DND-41 (cell line): ENCODE measurements at regions not wholly inside any gene's neighbourhood (a gene's known extent, or its start where the extent isn't known, plus 50 kb on each side); places are given as distances from the start of the nearest gene placed in this dataset.

ENCODE experiments used
- ATAC-seq: fragments of 200-7000 bp; cut with Tn5 transposase; 3 replicates; pipeline ENCODE4 v1.9.1; 2021; ENCODE audit warnings: low read depth; ENCODE audit not compliant: insufficient read depth
- DNase-seq: peaks from one replicate; pipeline ENCODE4 v3.0.0-alpha.2; 2020
- H2AFZ ChIP-seq: 2 replicates; pipeline ENCODE4 v1.6.0; 2012; ENCODE audit warnings: low read depth, low read length
- H3K27ac ChIP-seq: 2 replicates; pipeline ENCODE4 v1.5.1; 2012; ENCODE audit warnings: low read length, inconsistent platforms
- H3K27me3 ChIP-seq: fragments of 200-600 bp; sonication (generic); 2 replicates; pipeline ENCODE4 v1.6.0; 2012; ENCODE audit warnings: low read length, mild to moderate bottlenecking, inconsistent platforms; ENCODE audit not compliant: insufficient read depth, poor library complexity
- H3K36me3 ChIP-seq: 2 replicates; pipeline ENCODE4 v1.5.1; 2012; ENCODE audit warnings: low read length, inconsistent platforms; ENCODE audit not compliant: insufficient read depth
- H3K4me1 ChIP-seq: 2 replicates; pipeline ENCODE4 v1.5.1; 2012; ENCODE audit warnings: mild to moderate bottlenecking, low read length; ENCODE audit not compliant: insufficient read depth
- H3K4me2 ChIP-seq: 2 replicates; pipeline ENCODE4 v1.6.0; 2012; ENCODE audit warnings: mild to moderate bottlenecking, moderate library complexity, low read length, inconsistent platforms; ENCODE audit not compliant: insufficient read depth
- H3K4me3 ChIP-seq, 2 experiments: fragments of 200-600 bp in 1 of 2; shearing (Covaris generic) in 1 of 2; 2 replicates each; pipeline ENCODE4 v1.5.1; 2012 to 2016; ENCODE audit warnings: inconsistent platforms in 2 of 2, low read length in 2 of 2, mild to moderate bottlenecking in 2 of 2, low read depth in 1 of 2, moderate library complexity in 1 of 2
- H3K79me2 ChIP-seq: 2 replicates; pipeline ENCODE4 v1.6.0; 2012; ENCODE audit warnings: low read length, inconsistent platforms; ENCODE audit not compliant: insufficient read depth
- H3K9ac ChIP-seq: 2 replicates; pipeline ENCODE4 v1.6.0; 2012; ENCODE audit warnings: low read depth, mild to moderate bottlenecking, inconsistent platforms, low read length, moderate library complexity
- H3K9me3 ChIP-seq: 2 replicates; pipeline ENCODE4 v1.5.1; 2012; ENCODE audit warnings: low read length, moderate library complexity, mild to moderate bottlenecking, inconsistent platforms; ENCODE audit not compliant: insufficient read depth, severe bottlenecking
- H4K20me1 ChIP-seq: 2 replicates; pipeline ENCODE4 v1.6.0; 2012; ENCODE audit warnings: low read length; ENCODE audit not compliant: insufficient read depth
- CTCF ChIP-seq: IDR thresholded peaks from 2 replicates; pipeline ENCODE4 v1.5.1; 2012; ENCODE audit warnings: borderline replicate concordance, low read length, moderate library complexity, mild to moderate bottlenecking; ENCODE audit not compliant: poor library complexity, severe bottlenecking; ENCODE audit errors: extremely low read depth
- EZH2 ChIP-seq: IDR thresholded peaks from 3 replicates; pipeline ENCODE4 v1.6.1; 2012; ENCODE audit warnings: borderline replicate concordance, low read depth, mild to moderate bottlenecking, moderate library complexity, low read length, inconsistent platforms; ENCODE audit not compliant: severe bottlenecking

DNA sequence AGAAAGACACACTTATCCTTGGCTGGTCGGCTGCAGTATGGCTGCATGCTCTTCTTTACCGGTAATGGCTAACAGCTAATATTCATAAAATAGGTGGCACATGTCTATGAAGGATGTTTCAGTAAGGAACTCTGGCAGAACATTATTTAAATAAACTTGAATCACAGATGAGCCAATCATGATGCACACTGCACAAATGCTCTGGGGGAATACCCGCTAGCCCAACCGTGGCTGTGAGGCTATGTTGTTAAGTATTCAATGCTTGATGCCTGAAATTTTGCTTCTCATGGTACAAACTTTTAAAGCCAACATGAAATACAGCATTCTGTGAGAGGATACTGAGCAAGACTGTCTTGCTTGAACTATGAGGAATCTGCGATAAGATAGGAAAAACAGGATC lies 505.8 kb downstream of the ZEB2 start:
- H2AFZ ChIP-seq, result no peak overlapping the region
- H3K4me3 ChIP-seq, result no peak overlapping the region
- no peaks in the 10 kb centered on the region for H3K36me3 ChIP-seq
- no peak for DNase-seq
- H3K79me2 ChIP-seq, result no peaks in the 10 kb centered on the region
- no peak overlapping the region for H3K27ac ChIP-seq
- no peak overlapping the region for H3K4me2 ChIP-seq
- no peaks in the 10 kb centered on the region for H3K27me3 ChIP-seq
- no peak for ATAC-seq
- H3K9ac ChIP-seq, result no peak overlapping the region
- no peaks in the 10 kb centered on the region for H4K20me1 ChIP-seq
- no peaks in the 10 kb centered on the region for H3K9me3 ChIP-seq
- TF ChIP-seq CTCF, result no peak
- TF ChIP-seq EZH2, result no peak
- no peaks in the 10 kb centered on the region for H3K4me1 ChIP-seq

DNA sequence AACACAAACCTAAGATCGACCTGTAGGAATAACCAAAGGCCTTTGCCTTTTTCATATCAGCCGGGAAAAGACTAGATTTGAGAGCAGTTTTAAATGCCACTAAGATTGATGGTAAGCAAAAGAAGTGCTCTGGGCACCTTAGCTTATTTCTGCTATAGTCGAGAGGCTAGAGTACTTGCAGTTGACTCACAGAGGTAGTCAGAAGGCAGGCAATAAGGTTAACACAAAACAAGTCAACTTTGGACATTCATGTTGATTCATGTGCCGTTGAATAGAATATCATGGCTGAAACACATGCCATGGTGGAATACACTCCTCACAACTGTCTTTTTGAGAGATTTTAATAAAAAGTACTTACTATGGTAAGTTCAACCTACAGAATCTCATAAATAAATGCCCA lies 507.6 kb downstream of the ZEB2 start:
- Histone ChIP-seq H3K4me3 (no peak overlapping the region), H3K9ac (no peak overlapping the region), H3K27me3 (no peaks in the 10 kb centered on the region), H3K9me3 (no peaks in the 10 kb centered on the region), H4K20me1 (no peaks in the 10 kb centered on the region), H3K36me3 (no peaks in the 10 kb centered on the region), H3K79me2 (no peaks in the 10 kb centered on the region), H3K4me1 (no peaks in the 10 kb centered on the region), H3K4me2 (no peak overlapping the region), H2AFZ (no peak overlapping the region), H3K27ac (no peak overlapping the region)
- ATAC-seq (no peak), DNase-seq (no peak)
- TF ChIP-seq EZH2 (no peak), CTCF (no peak)

- H3K4me1 ChIP-seq, result no peaks in the 10 kb centered on the region
- no peaks in the 10 kb centered on the region for H4K20me1 ChIP-seq
- H2AFZ ChIP-seq, result no peak overlapping the region
- H3K36me3 ChIP-seq, result no peaks in the 10 kb centered on the region
- no peak overlapping the region for H3K9ac ChIP-seq
- DNase-seq, result no peak
- H3K27ac ChIP-seq, result no peak overlapping the region
- H3K9me3 ChIP-seq, result no peaks in the 10 kb centered on the region
- ATAC-seq, result no peak
- no peaks in the 10 kb centered on the region for H3K27me3 ChIP-seq
- TF ChIP-seq EZH2, result no peak
- TF ChIP-seq CTCF, result no peak
- no peak overlapping the region for H3K4me3 ChIP-seq
- H3K4me2 ChIP-seq, result no peak overlapping the region
- H3K79me2 ChIP-seq, result no peaks in the 10 kb centered on the region
These were observed 508.4 kb downstream of the ZEB2 start for GRCh38 chr2:144011553-144011952.

GRCh38 chr2:144011098-144011497 lies 508.8 kb downstream of the ZEB2 start:
- Histone ChIP-seq H3K36me3 (no peaks in the 10 kb centered on the region), H2AFZ (no peak overlapping the region), H3K4me3 (no peak overlapping the region), H3K79me2 (no peaks in the 10 kb centered on the region), H3K27me3 (no peaks in the 10 kb centered on the region), H3K27ac (no peak overlapping the region), H3K9ac (no peak overlapping the region), H4K20me1 (no peaks in the 10 kb centered on the region), H3K4me2 (no peak overlapping the region), H3K9me3 (no peaks in the 10 kb centered on the region), H3K4me1 (no peaks in the 10 kb centered on the region)
- TF ChIP-seq EZH2, result no peak
- TF ChIP-seq CTCF, result no peak
- ATAC-seq, result no peak
- no peak for DNase-seq
